ENCODE measurements at regions not wholly inside any gene's neighbourhood (a gene's known extent, or its start where the extent isn't known, plus 50 kb on each side); places are given as distances from the start of the nearest gene placed in this dataset.

- Histone ChIP-seq H3K4me3 (ENCODE audit: low read depth, low read length) (no peak overlapping the region), H3K4me1 (ENCODE audit: control insufficient read depth, insufficient read depth, low read length) (no peaks in the 10 kb centered on the region), H3K36me3 (ENCODE audit: control insufficient read depth, insufficient read depth, low read length) (no peaks in the 10 kb centered on the region), H3K27me3 (ENCODE audit: control insufficient read depth, insufficient read depth, low read length) (no peaks in the 10 kb centered on the region), H3K9me3 (ENCODE audit: control insufficient read depth, insufficient read depth, low read length) (no peaks in the 10 kb centered on the region), H3K9ac (ENCODE audit: low read depth, low read length) (no peak overlapping the region)
Measured at GRCh38 chr16:51723036-51723724, 572.1 kb upstream of the SALL1 start.

- Histone ChIP-seq H3K9ac (ENCODE audit: low read depth, low read length) (no peak overlapping the region), H3K4me3 (ENCODE audit: low read depth, low read length) (no peak overlapping the region), H3K4me1 (ENCODE audit: control insufficient read depth, insufficient read depth, low read length) (no peaks in the 10 kb centered on the region), H3K9me3 (ENCODE audit: control insufficient read depth, insufficient read depth, low read length) (no peaks in the 10 kb centered on the region), H3K27me3 (ENCODE audit: control insufficient read depth, insufficient read depth, low read length) (no peaks in the 10 kb centered on the region), H3K36me3 (ENCODE audit: control insufficient read depth, insufficient read depth, low read length) (no peaks in the 10 kb centered on the region)
Measured at GRCh38 chr16:51722467-51722866, 571.4 kb upstream of the SALL1 start.

GRCh38 chr16:51719376-51719775 lies 568.3 kb upstream of the SALL1 start:
- H3K4me3 ChIP-seq (ENCODE audit: low read depth, low read length), result no peak overlapping the region
- no peaks in the 10 kb centered on the region for H3K9me3 ChIP-seq (ENCODE audit: control insufficient read depth, insufficient read depth, low read length)
- no peak overlapping the region for H3K9ac ChIP-seq (ENCODE audit: low read depth, low read length)
- no peaks in the 10 kb centered on the region for H3K27me3 ChIP-seq (ENCODE audit: control insufficient read depth, insufficient read depth, low read length)
- H3K4me1 ChIP-seq (ENCODE audit: control insufficient read depth, insufficient read depth, low read length), result no peaks in the 10 kb centered on the region
- no peaks in the 10 kb centered on the region for H3K36me3 ChIP-seq (ENCODE audit: control insufficient read depth, insufficient read depth, low read length)

GRCh38 chr16:51716195-51716594 lies 565.1 kb upstream of the SALL1 start:
- no peaks in the 10 kb centered on the region for H3K9me3 ChIP-seq (ENCODE audit: control insufficient read depth, insufficient read depth, low read length)
- H3K4me3 ChIP-seq (ENCODE audit: low read depth, low read length), result no peak overlapping the region
- no peaks in the 10 kb centered on the region for H3K27me3 ChIP-seq (ENCODE audit: control insufficient read depth, insufficient read depth, low read length)
- no peaks in the 10 kb centered on the region for H3K4me1 ChIP-seq (ENCODE audit: control insufficient read depth, insufficient read depth, low read length)
- H3K36me3 ChIP-seq (ENCODE audit: control insufficient read depth, insufficient read depth, low read length), result no peaks in the 10 kb centered on the region
- H3K9ac ChIP-seq (ENCODE audit: low read depth, low read length), result no peak overlapping the region

GRCh38 chr16:51713502-51713901 lies 562.4 kb upstream of the SALL1 start:
- Histone ChIP-seq H3K4me3 (ENCODE audit: low read depth, low read length) (no peak overlapping the region), H3K27me3 (ENCODE audit: control insufficient read depth, insufficient read depth, low read length) (no peaks in the 10 kb centered on the region), H3K9me3 (ENCODE audit: control insufficient read depth, insufficient read depth, low read length) (no peaks in the 10 kb centered on the region), H3K9ac (ENCODE audit: low read depth, low read length) (no peak overlapping the region), H3K4me1 (ENCODE audit: control insufficient read depth, insufficient read depth, low read length) (no peaks in the 10 kb centered on the region), H3K36me3 (ENCODE audit: control insufficient read depth, insufficient read depth, low read length) (no peaks in the 10 kb centered on the region)

GRCh38 chr16:51710905-51711563 lies 560.0 kb upstream of the SALL1 start:
- Histone ChIP-seq H3K36me3 (ENCODE audit: control insufficient read depth, insufficient read depth, low read length) (no peaks in the 10 kb centered on the region), H3K9me3 (ENCODE audit: control insufficient read depth, insufficient read depth, low read length) (no peaks in the 10 kb centered on the region), H3K9ac (ENCODE audit: low read depth, low read length) (no peak overlapping the region), H3K4me3 (ENCODE audit: low read depth, low read length) (no peak overlapping the region), H3K4me1 (ENCODE audit: control insufficient read depth, insufficient read depth, low read length) (no peaks in the 10 kb centered on the region), H3K27me3 (ENCODE audit: control insufficient read depth, insufficient read depth, low read length) (no peaks in the 10 kb centered on the region)

- Histone ChIP-seq H3K9ac (ENCODE audit: low read depth, low read length) (no peak overlapping the region), H3K4me1 (ENCODE audit: control insufficient read depth, insufficient read depth, low read length) (no peaks in the 10 kb centered on the region), H3K9me3 (ENCODE audit: control insufficient read depth, insufficient read depth, low read length) (no peaks in the 10 kb centered on the region), H3K4me3 (ENCODE audit: low read depth, low read length) (no peak overlapping the region), H3K36me3 (ENCODE audit: control insufficient read depth, insufficient read depth, low read length) (no peaks in the 10 kb centered on the region), H3K27me3 (ENCODE audit: control insufficient read depth, insufficient read depth, low read length) (no peaks in the 10 kb centered on the region)
Measured at GRCh38 chr16:51710186-51710585, 559.1 kb upstream of the SALL1 start.

GRCh38 chr16:51708861-51709260 lies 557.8 kb upstream of the SALL1 start:
- no peak overlapping the region for H3K4me3 ChIP-seq (ENCODE audit: low read depth, low read length)
- H3K9me3 ChIP-seq (ENCODE audit: control insufficient read depth, insufficient read depth, low read length), result no peaks in the 10 kb centered on the region
- H3K4me1 ChIP-seq (ENCODE audit: control insufficient read depth, insufficient read depth, low read length), result no peaks in the 10 kb centered on the region
- H3K36me3 ChIP-seq (ENCODE audit: control insufficient read depth, insufficient read depth, low read length), result no peaks in the 10 kb centered on the region
- no peaks in the 10 kb centered on the region for H3K27me3 ChIP-seq (ENCODE audit: control insufficient read depth, insufficient read depth, low read length)
- no peak overlapping the region for H3K9ac ChIP-seq (ENCODE audit: low read depth, low read length)

- H3K4me1 ChIP-seq (ENCODE audit: control insufficient read depth, insufficient read depth, low read length), result no peaks in the 10 kb centered on the region
- no peaks in the 10 kb centered on the region for H3K27me3 ChIP-seq (ENCODE audit: control insufficient read depth, insufficient read depth, low read length)
- no peaks in the 10 kb centered on the region for H3K36me3 ChIP-seq (ENCODE audit: control insufficient read depth, insufficient read depth, low read length)
- no peaks in the 10 kb centered on the region for H3K9me3 ChIP-seq (ENCODE audit: control insufficient read depth, insufficient read depth, low read length)
- H3K4me3 ChIP-seq (ENCODE audit: low read depth, low read length), result no peak overlapping the region
- no peak overlapping the region for H3K9ac ChIP-seq (ENCODE audit: low read depth, low read length)
Measured at GRCh38 chr16:51707666-51708065, 556.6 kb upstream of the SALL1 start.

- Histone ChIP-seq H3K9me3 (ENCODE audit: control insufficient read depth, insufficient read depth, low read length) (no peaks in the 10 kb centered on the region), H3K27me3 (ENCODE audit: control insufficient read depth, insufficient read depth, low read length) (no peaks in the 10 kb centered on the region), H3K4me1 (ENCODE audit: control insufficient read depth, insufficient read depth, low read length) (no peaks in the 10 kb centered on the region), H3K4me3 (ENCODE audit: low read depth, low read length) (no peak overlapping the region), H3K9ac (ENCODE audit: low read depth, low read length) (no peak overlapping the region), H3K36me3 (ENCODE audit: control insufficient read depth, insufficient read depth, low read length) (no peaks in the 10 kb centered on the region)
Measured at GRCh38 chr16:51705142-51705541, 554.1 kb upstream of the SALL1 start.

GRCh38 chr16:51701025-51701424 lies 550.0 kb upstream of the SALL1 start:
- Histone ChIP-seq H3K9me3 (ENCODE audit: control insufficient read depth, insufficient read depth, low read length) (no peaks in the 10 kb centered on the region), H3K36me3 (ENCODE audit: control insufficient read depth, insufficient read depth, low read length) (no peaks in the 10 kb centered on the region), H3K4me1 (ENCODE audit: control insufficient read depth, insufficient read depth, low read length) (no peaks in the 10 kb centered on the region), H3K9ac (ENCODE audit: low read depth, low read length) (no peak overlapping the region), H3K4me3 (ENCODE audit: low read depth, low read length) (no peak overlapping the region), H3K27me3 (ENCODE audit: control insufficient read depth, insufficient read depth, low read length) (no peaks in the 10 kb centered on the region)

- no peak overlapping the region for H3K9ac ChIP-seq (ENCODE audit: low read depth, low read length)
- no peaks in the 10 kb centered on the region for H3K27me3 ChIP-seq (ENCODE audit: control insufficient read depth, insufficient read depth, low read length)
- no peak overlapping the region for H3K4me3 ChIP-seq (ENCODE audit: low read depth, low read length)
- no peaks in the 10 kb centered on the region for H3K36me3 ChIP-seq (ENCODE audit: control insufficient read depth, insufficient read depth, low read length)
- no peaks in the 10 kb centered on the region for H3K4me1 ChIP-seq (ENCODE audit: control insufficient read depth, insufficient read depth, low read length)
- no peaks in the 10 kb centered on the region for H3K9me3 ChIP-seq (ENCODE audit: control insufficient read depth, insufficient read depth, low read length)
Measured at GRCh38 chr16:51699686-51700396, 548.8 kb upstream of the SALL1 start.

Data from iPS-15b (cell line).